ENCODE measurements at regions not wholly inside any gene's neighbourhood (a gene's known extent, or its start where the extent isn't known, plus 50 kb on each side); places are given as distances from the start of the nearest gene placed in this dataset.
A peak's percentile ranks its signal among the peaks of the same experiment; 100 is the strongest.
"Not testable (repeated sequence)": the region's sequence is repeated elsewhere in the genome, so short reads cannot be mapped to it uniquely, and the experiment has no call there.

- DNase-seq (ENCODE audit: low read depth in 2 of 2, low spot score in 1 of 2), result no peak
Observed at GRCh38 chr3:82198009-82198408, 436.6 kb upstream of the GBE1 start.

- no peak for DNase-seq (ENCODE audit: low read depth in 2 of 2, low spot score in 1 of 2)
Observed at GRCh38 chr3:82196645-82197044, 435.2 kb upstream of the GBE1 start.

GRCh38 chr3:82194870-82195269, 433.4 kb upstream of the GBE1 start:
- no peak for DNase-seq (ENCODE audit: low read depth in 2 of 2, low spot score in 1 of 2)

- DNase-seq (ENCODE audit: low read depth in 2 of 2, low spot score in 1 of 2), result no peak
Observed at GRCh38 chr3:82186017-82186416, 424.6 kb upstream of the GBE1 start.

GRCh38 chr3:82179291-82179690, 417.8 kb upstream of the GBE1 start:
- no peak for DNase-seq (ENCODE audit: low read depth in 2 of 2, low spot score in 1 of 2)

GRCh38 chr3:82178291-82178690, 416.8 kb upstream of the GBE1 start:
- DNase-seq (ENCODE audit: low read depth in 2 of 2, low spot score in 1 of 2), result no peak

GRCh38 chr3:82177774-82178173, 416.3 kb upstream of the GBE1 start:
- no peak for DNase-seq (ENCODE audit: low read depth in 2 of 2, low spot score in 1 of 2)

- no peak for DNase-seq (ENCODE audit: low read depth in 2 of 2, low spot score in 1 of 2)
Observed at GRCh38 chr3:82165266-82165665, 403.8 kb upstream of the GBE1 start.

GRCh38 chr3:82163907-82164520, 402.6 kb upstream of the GBE1 start:
- DNase-seq (ENCODE audit: low read depth in 2 of 2, low spot score in 1 of 2), result no peak

GRCh38 chr3:82157952-82158351, 396.5 kb upstream of the GBE1 start:
- DNase-seq (ENCODE audit: low read depth in 2 of 2, low spot score in 1 of 2), result no peak

GRCh38 chr3:82153892-82154291, 392.4 kb upstream of the GBE1 start:
- DNase-seq (ENCODE audit: low read depth in 2 of 2, low spot score in 1 of 2), result not testable (repeated sequence)

GRCh38 chr3:82145742-82146141, 384.3 kb upstream of the GBE1 start:
- DNase-seq (ENCODE audit: low read depth in 2 of 2, low spot score in 1 of 2), result no peak

- DNase-seq (ENCODE audit: low read depth in 2 of 2, low spot score in 1 of 2), result no peak
Observed at GRCh38 chr3:82144811-82145210, 383.4 kb upstream of the GBE1 start.

GRCh38 chr3:82143661-82144412, 382.4 kb upstream of the GBE1 start:
- DNase-seq (ENCODE audit: low read depth in 2 of 2, low spot score in 1 of 2), result no peak

- no peak for DNase-seq (ENCODE audit: low read depth in 2 of 2, low spot score in 1 of 2)
Observed at GRCh38 chr3:82141592-82141991, 380.1 kb upstream of the GBE1 start.

GRCh38 chr3:82137861-82138260, 376.4 kb upstream of the GBE1 start:
- DNase-seq (ENCODE audit: low read depth in 2 of 2, low spot score in 1 of 2), result no peak

- DNase-seq (ENCODE audit: low read depth in 2 of 2, low spot score in 1 of 2), result no peak
Observed at GRCh38 chr3:82137050-82137449, 375.6 kb upstream of the GBE1 start.

- peak in 1 of 2 donors; percentile 16 for DNase-seq (ENCODE audit: low read depth in 2 of 2, low spot score in 1 of 2)
Observed at GRCh38 chr3:82133070-82133606, 371.7 kb upstream of the GBE1 start.

GRCh38 chr3:82132210-82133069, 371.0 kb upstream of the GBE1 start:
- DNase-seq (ENCODE audit: low read depth in 2 of 2, low spot score in 1 of 2), result no peak

GRCh38 chr3:82130046-82130445, 368.6 kb upstream of the GBE1 start:
- no peak for DNase-seq (ENCODE audit: low read depth in 2 of 2, low spot score in 1 of 2)

- DNase-seq (ENCODE audit: low read depth in 2 of 2, low spot score in 1 of 2), result no peak
Observed at GRCh38 chr3:82129221-82129801, 367.9 kb upstream of the GBE1 start.
